ENCODE measurements at regions not wholly inside any gene's neighbourhood (a gene's known extent, or its start where the extent isn't known, plus 50 kb on each side); places are given as distances from the start of the nearest gene placed in this dataset.
"Not testable (repeated sequence)": the region's sequence is repeated elsewhere in the genome, so short reads cannot be mapped to it uniquely, and the experiment has no call there.

GRCh38 chr4:112708772-112709171, 71.8 kb downstream of the LARP7 start:
- in situ Hi-C loops (cut with MboI; ENCODE audit: low sequenced_read_pairs): no loop called here

GRCh38 chr4:112714922-112715901, 78.3 kb downstream of the LARP7 start:
- in situ Hi-C loops (cut with MboI; ENCODE audit: low sequenced_read_pairs): no loop called here

- in situ Hi-C loops (cut with MboI; ENCODE audit: low sequenced_read_pairs): no loop called here
Observed at GRCh38 chr4:112717856-112718255, 80.9 kb downstream of the LARP7 start.

- in situ Hi-C loops (cut with MboI; ENCODE audit: low sequenced_read_pairs): no loop called here
Observed at GRCh38 chr4:112721627-112722026, 84.7 kb downstream of the LARP7 start.

- in situ Hi-C loops (cut with MboI; ENCODE audit: low sequenced_read_pairs): no loop called here
Observed at GRCh38 chr4:112726041-112726440, 89.1 kb downstream of the LARP7 start.

- in situ Hi-C loops (cut with MboI; ENCODE audit: low sequenced_read_pairs): not testable (repeated sequence)
Observed at GRCh38 chr4:112727728-112728127, 90.8 kb downstream of the LARP7 start.

GRCh38 chr4:112731715-112732114, 94.8 kb downstream of the LARP7 start:
- in situ Hi-C loops (cut with MboI; ENCODE audit: low sequenced_read_pairs): no loop called here

GRCh38 chr4:112732142-112732541, 95.2 kb downstream of the LARP7 start:
- in situ Hi-C loops (cut with MboI; ENCODE audit: low sequenced_read_pairs): no loop called here

GRCh38 chr4:112735474-112735951, 98.6 kb downstream of the LARP7 start:
- in situ Hi-C loops (cut with MboI; ENCODE audit: low sequenced_read_pairs): no loop called here

- in situ Hi-C loops (cut with MboI; ENCODE audit: low sequenced_read_pairs): no loop called here
Observed at GRCh38 chr4:112736718-112737135, 99.8 kb downstream of the LARP7 start.

GRCh38 chr4:112739442-112739841, 102.5 kb downstream of the LARP7 start:
- in situ Hi-C loops (cut with MboI; ENCODE audit: low sequenced_read_pairs): no loop called here

- in situ Hi-C loops (cut with MboI; ENCODE audit: low sequenced_read_pairs): no loop called here
Observed at GRCh38 chr4:112747036-112747435, 110.1 kb downstream of the LARP7 start.

- in situ Hi-C loops (cut with MboI; ENCODE audit: low sequenced_read_pairs): no loop called here
Observed at GRCh38 chr4:112748352-112748878, 111.5 kb downstream of the LARP7 start.

- in situ Hi-C loops (cut with MboI; ENCODE audit: low sequenced_read_pairs): loop anchor here (25.0 kb wide), 1 partner anchor 638 kb away; no protein-coding TSS in a partner anchor
Observed at GRCh38 chr4:112750749-112751148, 113.8 kb downstream of the LARP7 start.

GRCh38 chr4:112751447-112751846, 114.5 kb downstream of the LARP7 start:
- in situ Hi-C loops (cut with MboI; ENCODE audit: low sequenced_read_pairs): loop anchor here (25.0 kb wide), 1 partner anchor 639 kb away; no protein-coding TSS in a partner anchor

GRCh38 chr4:112752061-112752460, 115.1 kb downstream of the LARP7 start:
- in situ Hi-C loops (cut with MboI; ENCODE audit: low sequenced_read_pairs): loop anchor here (25.0 kb wide), 1 partner anchor 640 kb away; no protein-coding TSS in a partner anchor

GRCh38 chr4:112752510-112752909, 115.6 kb downstream of the LARP7 start:
- in situ Hi-C loops (cut with MboI; ENCODE audit: low sequenced_read_pairs): loop anchor here (25.0 kb wide), 1 partner anchor 640 kb away; no protein-coding TSS in a partner anchor

- in situ Hi-C loops (cut with MboI; ENCODE audit: low sequenced_read_pairs): loop anchor here (25.0 kb wide), 1 partner anchor 641 kb away; no protein-coding TSS in a partner anchor
Observed at GRCh38 chr4:112753333-112753732, 116.4 kb downstream of the LARP7 start.

- in situ Hi-C loops (cut with MboI; ENCODE audit: low sequenced_read_pairs): loop anchor here (25.0 kb wide), 1 partner anchor 647 kb away; no protein-coding TSS in a partner anchor
Observed at GRCh38 chr4:112759313-112759712, 122.4 kb downstream of the LARP7 start.

- in situ Hi-C loops (cut with MboI; ENCODE audit: low sequenced_read_pairs): loop anchor here (10.0 to 25.0 kb wide), 2 partner anchors 131 to 653 kb away; partner anchors contain the start of genes LARP7 and ZGRF1
Observed at GRCh38 chr4:112765317-112765974, 128.5 kb downstream of the LARP7 start.

GRCh38 chr4:112766422-112766821, 129.5 kb downstream of the LARP7 start:
- in situ Hi-C loops (cut with MboI; ENCODE audit: low sequenced_read_pairs): loop anchor here (10.0 to 25.0 kb wide), 2 partner anchors 132 to 654 kb away; partner anchors contain the start of genes LARP7 and ZGRF1

Data from HL-60/S4 (cell line).